ENCODE measurements at regions not wholly inside any gene's neighbourhood (a gene's known extent, or its start where the extent isn't known, plus 50 kb on each side); places are given as distances from the start of the nearest gene placed in this dataset.

- TF ChIP-seq ZNF462 (CRISPR knock-in tag; IDR thresholded peaks at IDR 0.05) (no peak), REST (IDR thresholded peaks at IDR 0.05; ENCODE audit: unreplicated experiment) (no peak), POLR2AphosphoS5 (IDR thresholded peaks at IDR 0.05; ENCODE audit: low read depth) (no peak), NANOG (IDR thresholded peaks at IDR 0.05; ENCODE audit: borderline replicate concordance) (no peak), EZH2 (IDR thresholded peaks at IDR 0.05; ENCODE audit: low read depth, unreplicated experiment) (no peak), JUNB (IDR thresholded peaks at IDR 0.05; ENCODE audit: unreplicated experiment) (no peak), ZNF114 (CRISPR knock-in tag; IDR thresholded peaks at IDR 0.05) (no peak), STAT1 (IDR thresholded peaks at IDR 0.05; ENCODE audit: unreplicated experiment) (no peak), EZH2phosphoT487 (IDR thresholded peaks at IDR 0.05; ENCODE audit: unreplicated experiment) (no peak), CREB1 (CRISPR knock-in tag; IDR thresholded peaks at IDR 0.05; ENCODE audit: low read depth) (no peak), ZNF331 (CRISPR knock-in tag; IDR thresholded peaks at IDR 0.05; ENCODE audit: low read depth) (no peak)
Observed at GRCh38 chr12:67062193-67062592, 207.0 kb upstream of the CAND1 start (continued).
